Myocyte (in vitro differentiated cells): ENCODE measurements at regions not wholly inside any gene's neighbourhood (a gene's known extent, or its start where the extent isn't known, plus 50 kb on each side); places are given as distances from the start of the nearest gene placed in this dataset.
A peak's percentile ranks its signal among the peaks of the same experiment; 100 is the strongest.

Experiments used
- DNase-seq: peaks from one replicate; pipeline ENCODE4 v3.0.0-alpha.2; 2012; ENCODE audit warnings: low read depth

DNA sequence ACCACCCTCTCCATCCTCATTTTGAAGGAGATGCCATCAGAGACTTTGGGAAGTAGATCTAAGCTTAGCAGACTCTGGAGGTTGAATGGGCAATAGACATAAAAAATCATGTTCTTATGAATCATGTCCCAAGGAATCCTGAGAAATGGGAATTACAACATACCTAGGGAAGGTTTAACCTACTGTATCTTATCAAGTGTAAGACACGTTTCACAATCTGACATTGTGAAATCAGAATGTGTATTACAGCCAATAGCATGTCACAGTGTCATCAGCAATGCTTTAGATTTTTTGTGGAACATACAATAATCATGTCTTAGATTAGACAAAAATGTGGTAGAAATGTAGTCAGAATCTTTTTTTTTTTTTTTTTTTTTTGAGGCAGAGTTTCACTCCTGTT, 332.4 kb upstream of the TLE3 start:
- no peak for DNase-seq

DNA sequence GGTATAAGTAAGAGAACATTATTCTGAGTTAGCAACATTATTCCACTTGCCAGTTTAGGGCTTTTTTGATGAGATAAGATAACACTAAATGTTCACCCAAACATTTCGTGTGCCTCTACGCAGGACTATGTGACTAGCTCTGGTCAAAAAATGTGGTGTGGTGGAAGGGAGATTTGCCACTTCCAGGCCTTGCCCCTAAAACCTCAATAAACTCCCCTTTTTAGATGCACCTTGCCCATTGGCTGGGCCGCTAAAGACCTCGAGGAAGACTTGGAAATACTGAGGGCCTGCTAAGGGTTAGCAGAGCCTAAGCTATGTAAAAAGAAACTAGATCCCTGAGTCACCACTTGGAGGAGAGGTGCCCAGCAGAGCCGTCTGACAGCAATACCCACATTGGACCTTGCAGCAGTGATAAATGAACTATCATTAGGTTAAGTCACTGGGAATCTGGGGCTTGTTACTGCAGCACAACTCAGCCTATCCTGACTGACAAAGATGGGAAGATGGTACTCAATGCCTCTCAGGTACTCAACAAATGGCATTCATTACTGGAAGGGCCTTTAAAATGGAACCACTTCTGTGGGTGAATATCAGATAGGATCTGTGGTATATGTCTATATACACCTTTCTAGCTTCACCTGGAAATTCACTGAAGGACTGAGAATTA, 331.5 kb upstream of the TLE3 start:
- no peak for DNase-seq

DNA sequence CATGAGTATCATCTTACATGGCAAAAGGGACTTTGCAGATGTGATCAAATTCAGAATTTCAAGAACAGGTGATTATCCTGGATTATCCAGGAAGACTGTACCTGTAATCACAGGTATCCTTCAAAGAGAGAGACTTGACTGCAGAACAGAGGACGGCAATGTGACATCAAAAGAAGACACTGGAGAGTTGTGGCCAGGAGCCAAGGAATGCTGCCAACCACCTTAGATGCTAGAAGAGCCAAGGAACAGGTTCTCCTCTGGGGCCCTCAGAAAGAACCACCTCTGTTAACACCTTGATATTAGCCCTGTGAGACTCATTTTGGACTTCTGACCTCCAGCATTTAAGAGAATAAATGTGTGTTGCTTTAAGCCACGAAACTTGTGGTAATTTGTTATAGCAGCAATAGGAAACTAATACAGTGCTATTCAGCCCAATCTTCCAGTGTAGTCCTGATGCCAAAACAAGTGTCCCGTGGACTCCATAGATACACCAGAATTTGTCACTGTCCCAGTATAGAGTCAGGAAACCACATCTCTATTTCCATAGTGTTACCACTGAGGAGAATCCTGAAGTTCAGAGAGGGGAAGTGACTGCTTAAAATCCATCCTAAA, 330.6 kb upstream of the TLE3 start:
- DNase-seq: no peak

DNA sequence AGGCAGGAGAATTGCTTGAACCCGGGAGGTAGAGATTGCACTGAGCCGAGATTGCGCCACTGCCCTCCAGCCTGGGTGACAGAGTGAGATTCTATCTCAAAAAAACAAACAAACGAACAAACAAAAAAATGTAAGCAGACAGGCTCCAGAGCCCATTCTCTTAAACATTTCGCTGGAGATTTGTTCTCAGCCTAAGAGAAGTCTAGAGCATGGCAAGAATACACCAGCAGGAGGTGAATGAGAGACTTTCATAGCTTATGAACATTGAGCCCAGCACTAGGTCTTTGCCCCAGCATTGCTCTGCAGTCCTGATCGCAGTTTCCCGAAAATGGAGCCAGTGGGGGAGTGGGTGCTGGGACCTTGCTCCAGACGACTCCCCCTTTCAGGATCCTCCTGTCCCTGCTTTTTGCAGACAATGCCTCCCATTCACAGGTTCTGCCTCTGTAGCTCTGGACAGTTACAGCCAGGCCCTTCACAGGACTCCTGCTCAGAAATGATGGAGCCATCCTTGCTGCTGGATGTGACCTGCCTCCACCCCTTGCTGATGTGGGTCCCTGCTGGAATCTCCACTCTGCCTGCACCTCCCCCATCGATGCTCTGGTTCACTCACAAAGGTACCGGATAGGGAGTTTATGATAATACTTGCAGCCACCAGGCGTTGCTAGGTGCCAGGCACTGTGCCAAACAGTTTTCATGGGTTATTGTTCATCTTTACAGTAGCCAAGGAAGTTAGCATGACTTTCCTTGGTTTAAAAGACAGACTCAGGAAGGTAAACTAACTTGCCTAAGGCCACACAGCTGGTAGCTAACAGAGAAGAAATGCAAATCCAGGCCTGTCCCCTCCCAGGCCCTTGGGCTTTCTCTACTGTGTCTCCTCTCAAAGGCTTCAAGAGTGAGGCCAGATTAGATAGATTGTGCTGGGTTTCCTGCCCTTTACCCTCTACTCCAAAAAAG, 329.7 kb upstream of the TLE3 start:
- no peak for DNase-seq

DNA sequence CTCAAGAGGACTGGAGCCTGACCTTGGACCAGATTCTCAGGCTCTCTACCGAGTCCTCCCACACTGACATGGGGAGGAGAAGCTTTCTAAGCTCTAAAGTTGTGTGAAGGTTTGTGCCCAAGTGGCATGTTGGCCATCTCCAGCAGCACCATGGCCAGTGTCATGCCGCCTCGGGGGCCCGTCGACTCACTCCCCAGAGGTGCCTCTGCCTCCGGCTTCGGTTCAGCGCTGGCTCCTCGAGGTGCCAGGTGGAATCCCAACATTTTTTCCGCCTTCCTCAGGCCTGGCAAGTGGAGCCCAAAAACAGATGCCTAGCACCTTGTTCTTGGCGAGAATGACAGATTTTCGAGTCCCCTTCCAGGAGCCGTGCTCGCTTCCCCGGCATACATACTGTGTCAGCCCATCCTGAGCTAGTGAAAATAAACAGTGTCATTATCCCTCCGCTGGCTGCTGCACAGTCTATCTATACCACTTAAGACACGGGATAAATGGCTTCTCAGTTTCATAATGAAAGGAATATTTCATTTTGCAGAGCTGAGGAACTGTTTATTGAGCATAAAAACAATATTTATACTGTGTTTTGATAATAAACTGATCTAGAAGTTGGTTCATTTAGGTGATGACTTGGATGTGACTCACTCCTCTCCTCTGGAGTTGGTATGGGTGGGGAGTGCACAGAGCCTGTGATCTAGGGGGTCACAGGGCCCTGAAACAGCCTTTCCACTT, 328.5 kb upstream of the TLE3 start:
- DNase-seq: no peak

DNA sequence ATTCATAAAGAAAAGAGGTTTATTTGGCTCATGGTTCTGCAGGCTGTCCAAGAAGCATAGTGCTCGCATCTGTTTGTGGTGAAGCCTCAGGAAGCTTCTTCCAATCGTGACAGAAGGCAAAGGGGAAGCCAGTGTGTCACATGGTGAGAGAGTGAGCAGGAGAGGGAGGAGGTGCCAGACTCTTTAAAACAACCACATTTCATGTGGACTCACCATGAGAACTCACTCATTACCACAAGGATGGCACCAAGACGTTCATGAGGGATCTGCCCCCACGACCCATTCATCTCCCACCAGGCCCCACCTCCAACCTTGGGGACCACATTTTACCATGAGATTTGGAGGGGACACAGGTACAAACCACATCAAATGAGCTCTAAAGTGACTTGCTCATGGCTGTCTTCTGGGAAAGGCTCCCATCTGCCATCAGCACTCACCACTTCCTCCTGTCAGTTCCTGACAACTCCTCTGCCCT, 327.3 kb upstream of the TLE3 start:
- DNase-seq: no peak

DNA sequence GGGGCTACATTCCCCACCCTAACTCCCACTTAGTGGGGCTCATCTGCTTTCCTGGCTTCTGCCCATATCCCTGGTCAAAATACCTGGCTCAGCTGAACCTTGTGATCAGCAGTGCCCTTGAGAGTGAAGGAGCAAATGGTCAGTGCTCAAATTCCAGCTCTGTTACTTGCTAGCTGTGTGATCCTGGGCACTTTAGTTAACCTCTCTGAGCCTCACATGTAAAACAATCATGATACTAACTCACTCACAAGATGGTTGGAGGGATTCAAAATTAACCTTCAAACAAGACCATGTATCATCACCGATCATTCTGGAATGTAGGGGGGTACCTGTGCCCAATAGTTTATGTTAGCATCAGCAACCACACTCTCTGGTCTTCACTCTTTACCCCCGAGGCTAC, 325.6 kb upstream of the TLE3 start:
- DNase-seq: no peak

DNA sequence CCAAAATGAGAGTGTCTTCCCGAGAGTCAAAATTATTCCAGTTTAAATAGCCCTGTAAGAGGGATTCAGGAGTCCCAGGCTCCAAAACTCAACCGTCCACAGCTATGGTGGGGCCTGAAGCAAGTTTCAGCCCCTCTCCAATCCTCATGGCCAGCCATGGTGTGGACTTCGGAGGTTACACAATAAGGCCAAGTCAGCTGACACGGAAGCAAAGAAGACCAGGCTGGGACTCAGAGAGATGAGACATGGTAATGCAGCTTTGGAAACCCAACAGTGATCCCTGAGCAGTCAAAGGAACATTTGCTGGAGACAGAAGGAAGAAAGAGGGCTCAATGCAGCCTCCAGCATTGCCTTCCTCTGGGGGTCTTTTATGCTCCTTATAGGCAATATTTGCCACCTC, 324.6 kb upstream of the TLE3 start:
- no peak for DNase-seq

DNA sequence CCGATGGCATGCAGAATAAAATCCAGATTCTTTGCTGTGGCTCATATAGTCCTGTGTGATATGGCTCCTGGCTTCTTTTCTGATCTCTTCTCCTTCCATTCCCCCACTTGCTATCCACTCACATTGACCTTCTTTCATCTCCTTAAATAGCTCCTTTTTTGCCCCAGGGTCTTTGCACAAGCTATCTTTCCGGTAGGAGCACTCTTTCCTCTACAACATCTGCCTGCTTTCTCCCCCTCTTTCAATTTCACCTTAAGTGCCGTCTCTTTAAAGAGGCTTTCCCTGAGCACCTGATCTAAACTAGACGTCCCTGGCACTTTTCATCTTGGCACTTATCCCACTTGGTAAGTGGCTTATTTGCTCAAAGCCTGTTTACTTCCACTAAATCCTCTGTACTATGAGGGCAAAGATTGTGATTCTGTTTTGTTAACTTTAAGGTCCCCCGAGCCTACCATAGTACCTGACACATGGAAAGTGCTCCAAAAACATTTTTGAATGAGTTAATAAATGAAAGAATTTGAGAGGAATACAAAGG, 323.3 kb upstream of the TLE3 start:
- DNase-seq: no peak

DNA sequence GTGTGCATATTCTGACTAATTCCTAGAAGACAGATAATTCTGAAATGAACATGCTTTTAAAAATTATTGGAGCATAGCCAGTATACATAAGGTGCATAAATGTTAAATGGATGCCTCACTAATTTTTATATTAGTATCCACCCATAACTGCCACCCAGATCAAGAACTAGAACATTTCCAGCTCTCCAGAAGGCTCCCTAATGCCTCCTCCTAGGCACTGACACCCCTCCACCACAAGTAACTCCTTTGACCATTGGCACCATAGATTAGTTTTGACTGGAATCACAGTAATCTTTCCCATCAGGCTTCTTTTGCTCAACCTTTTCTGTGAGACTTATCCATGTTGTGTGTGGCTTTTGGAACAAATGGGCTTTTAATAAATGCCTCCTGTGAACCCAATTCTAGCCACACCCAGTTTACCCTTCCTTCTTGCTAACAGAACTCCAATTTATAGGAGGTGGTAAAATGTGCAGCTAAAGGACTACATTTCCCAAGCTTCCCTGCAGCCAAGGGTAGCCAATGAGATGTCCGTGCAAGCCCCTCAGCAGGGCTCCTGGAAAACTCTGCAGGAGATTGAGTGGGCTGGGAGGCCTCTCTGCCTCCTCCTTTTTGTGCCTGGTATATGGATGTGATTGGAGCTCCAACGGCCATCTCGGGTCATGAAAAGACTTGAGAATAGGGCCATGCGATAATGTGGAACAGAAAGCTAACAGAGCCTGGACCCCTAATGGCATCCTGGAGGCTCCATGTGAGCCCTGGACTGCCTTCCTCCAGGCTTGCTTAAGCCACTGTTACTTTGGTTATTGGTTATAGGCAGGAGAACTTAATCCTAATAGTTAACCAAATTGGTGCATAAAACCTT, 322.6 kb upstream of the TLE3 start:
- DNase-seq: no peak

DNA sequence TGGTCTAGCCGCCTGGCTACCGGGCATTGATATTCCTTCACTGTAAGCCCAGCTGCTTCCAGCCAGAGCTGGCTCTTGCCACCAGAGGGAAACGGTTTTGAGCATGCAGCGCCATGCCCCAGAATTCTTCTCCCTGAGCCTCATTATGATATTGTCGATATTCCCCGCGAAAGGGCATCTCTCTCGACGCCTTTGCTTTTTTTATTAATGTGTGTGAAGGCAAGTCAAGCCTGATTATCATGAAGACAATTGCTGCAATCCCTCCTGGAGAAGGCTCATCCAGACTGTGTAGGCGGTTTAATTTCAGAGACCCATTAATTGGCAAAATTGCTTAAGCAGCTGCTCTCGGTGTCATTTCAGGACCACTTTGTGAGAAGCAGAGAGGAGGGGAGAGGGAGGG, 321.2 kb upstream of the TLE3 start:
- DNase-seq: no peak

DNA sequence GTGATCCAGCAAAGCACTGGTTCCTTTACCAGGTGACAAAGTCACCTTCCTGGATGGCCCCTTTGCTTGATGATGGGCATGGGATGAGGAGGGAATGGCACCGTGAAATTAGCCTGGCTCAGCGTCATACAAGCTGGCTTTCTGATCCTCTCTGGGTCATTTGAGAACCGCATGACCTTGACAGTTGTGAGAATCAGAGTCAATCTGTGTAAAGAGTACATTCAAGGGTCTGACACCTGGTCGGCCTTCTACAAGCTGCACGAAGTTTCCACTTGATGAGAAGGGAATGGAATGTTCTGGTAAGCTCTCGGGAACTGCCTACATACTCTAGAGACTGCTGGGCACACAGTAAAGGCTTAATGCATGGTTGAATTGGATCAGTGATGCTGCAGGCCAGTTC, 319.8 kb upstream of the TLE3 start:
- no peak for DNase-seq

DNA sequence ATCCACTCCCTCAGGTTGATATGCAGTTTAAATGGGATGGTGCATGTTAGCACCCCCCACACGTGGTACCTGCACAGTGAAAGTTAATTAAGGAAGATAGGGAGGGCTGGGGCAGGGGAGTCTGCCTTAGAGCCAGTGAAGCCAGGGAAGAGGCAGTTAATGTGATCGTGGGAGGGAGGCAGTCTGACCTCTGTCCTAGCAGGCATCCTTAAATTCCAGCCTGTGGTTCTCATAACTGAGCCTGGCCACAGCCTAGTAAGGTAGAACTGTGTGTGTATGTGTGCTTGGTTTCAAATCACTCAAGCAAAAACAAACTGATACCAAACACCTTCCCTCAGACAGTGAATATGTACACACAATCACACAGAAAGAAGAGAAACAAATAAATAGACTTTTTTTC, 319.1 kb upstream of the TLE3 start:
- DNase-seq: peak; percentile 41

DNA sequence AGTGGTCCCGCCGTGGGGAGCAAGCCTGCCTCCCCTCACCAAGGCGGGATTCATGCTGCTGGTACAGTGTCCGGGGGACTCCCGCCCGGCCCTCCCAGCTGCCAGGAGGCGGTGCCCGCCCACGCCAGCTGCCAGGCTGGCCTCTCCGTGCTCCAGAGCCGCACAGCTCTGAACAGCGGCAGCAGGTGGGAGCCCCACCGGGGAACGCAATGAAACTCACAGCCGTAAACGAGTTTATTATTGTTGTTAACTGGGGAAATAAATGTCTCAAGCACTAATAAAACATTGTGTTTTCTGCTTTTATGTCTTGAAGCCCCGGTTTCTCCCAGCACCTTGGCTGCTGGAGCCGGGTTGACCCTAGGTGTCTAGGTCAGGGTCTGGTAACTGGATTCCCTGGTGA, 317.7 kb upstream of the TLE3 start:
- peak; percentile 81 for DNase-seq

DNA sequence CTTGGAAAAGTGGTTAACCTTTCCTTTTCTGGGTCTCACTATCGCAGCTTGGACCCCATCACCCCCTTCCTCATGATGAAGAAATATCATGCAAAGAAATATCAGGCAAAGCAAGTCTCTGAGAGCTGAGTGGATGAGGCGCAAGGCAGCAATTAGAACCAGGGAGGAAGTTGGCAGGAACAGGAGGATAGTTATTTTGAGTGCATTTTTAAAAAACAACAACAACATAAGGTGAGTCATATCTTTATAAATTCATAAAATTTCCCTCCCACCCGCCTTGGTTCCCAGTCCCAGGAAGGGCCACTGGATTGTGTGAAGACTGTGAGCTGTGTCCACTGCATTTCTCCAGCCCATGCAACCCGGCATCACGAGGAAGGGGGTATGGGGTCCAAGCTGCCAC, 316.9 kb upstream of the TLE3 start:
- peak; percentile 25 for DNase-seq

DNA sequence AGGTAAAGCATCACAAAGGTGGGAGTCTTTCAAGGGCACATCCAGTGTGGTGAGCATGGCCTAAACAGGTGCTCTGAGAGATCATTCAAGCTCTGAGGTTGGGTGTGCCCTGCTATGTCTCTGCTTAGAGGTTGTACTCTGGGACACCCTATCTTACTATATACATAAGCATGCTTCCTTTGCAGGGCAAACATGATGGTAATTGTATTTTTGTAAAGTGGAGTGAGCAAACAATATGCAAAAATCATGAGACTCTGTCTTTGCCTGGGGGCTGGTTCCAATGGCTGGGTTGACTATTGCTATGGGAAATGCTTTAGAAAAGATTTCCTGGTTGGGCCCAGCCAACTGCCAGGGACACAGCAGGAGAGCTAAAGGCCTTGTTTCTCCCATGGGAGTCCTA, 315.1 kb upstream of the TLE3 start:
- no peak for DNase-seq

DNA sequence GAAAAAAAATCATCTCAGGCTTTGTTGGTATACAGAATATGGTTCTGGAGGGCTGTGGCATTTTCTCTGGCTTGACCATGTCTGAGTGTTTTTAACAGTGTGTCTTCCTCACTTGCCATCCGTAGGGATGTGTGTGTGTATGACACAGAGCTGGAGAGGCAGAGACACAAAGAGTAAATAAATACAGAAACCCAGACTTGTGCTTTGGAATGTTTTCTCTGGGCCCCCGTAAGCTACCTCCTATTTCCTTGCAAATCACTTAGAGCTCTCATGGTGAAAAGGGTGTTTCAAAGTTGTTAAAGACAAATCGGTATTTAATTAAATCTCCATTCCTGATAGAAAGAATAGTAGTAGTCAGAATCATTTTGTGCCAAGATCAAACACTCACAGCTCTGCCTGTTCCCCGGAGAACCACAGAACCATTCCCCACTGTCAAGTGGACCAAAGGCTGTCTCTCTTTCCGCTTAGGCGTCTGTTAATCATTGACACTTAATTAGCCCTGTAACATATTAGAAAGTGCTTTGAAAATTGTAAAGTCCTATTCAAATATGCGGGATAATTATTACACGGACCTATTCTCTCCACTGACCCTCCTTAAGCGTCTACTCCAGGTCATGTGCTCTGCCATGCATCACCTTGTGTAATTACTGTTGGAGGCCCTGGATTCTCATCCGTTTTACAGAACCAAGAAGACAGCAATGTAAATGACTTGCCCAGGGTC, 313.6 kb upstream of the TLE3 start:
- no peak for DNase-seq

DNA sequence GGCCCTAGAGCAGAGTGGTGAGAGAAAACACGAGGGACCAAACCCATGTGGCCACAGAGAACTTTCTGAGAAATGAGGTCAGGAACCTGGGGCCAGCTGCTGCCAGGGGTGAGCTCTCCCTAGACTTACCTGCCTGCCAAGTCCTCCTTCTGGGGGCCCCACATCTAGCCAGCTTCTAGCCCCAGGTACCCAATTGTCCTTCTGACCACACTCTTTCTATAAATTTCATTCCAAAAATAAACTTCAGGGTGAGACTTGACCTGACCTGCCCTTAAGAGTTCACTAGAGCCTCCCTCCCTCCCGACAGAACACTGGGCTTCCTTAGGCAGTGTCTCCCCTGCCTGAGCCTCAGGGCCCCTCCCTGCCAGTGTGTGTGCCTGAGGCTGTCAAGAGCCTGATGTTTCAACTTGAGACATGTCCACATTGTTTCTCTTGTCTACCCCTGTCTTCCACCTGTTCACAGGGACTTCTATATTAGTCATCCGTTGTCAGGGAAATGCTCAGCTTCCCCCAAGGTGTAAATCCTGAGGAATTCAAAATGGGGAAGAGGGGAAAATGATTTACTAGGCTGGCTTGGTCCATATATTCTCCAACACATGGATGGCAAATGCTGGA, 312.8 kb upstream of the TLE3 start:
- peak; percentile 13 for DNase-seq

DNA sequence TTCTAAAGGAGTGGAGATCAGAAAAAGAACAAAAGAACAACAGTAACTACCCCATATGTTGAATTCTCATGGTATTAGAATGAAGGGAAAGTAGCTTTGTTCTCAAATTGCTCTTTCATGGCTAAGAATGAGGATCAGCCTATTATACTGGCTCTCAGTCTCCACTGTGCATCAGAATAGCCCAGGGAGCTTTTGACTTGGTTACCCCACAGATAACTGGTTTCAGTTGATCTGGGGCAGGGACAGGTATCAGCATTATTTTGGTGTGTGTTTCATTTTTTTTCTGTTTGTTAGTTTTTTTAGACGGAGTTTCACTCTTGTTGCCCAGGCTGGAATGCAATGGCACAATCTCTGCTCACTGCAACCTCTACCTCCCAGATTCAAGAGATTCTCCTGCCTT, 311.7 kb upstream of the TLE3 start:
- DNase-seq: no peak
